ENCODE measurements at regions not wholly inside any gene's neighbourhood (a gene's known extent, or its start where the extent isn't known, plus 50 kb on each side); places are given as distances from the start of the nearest gene placed in this dataset.

- DNase-seq, result no peak
- TF ChIP-seq CTCF (IDR thresholded peaks at IDR 0.05; ENCODE audit: unreplicated experiment), result no peak
- no peaks in the 10 kb centered on the region for H3K36me3 Mint-ChIP-seq (ENCODE audit: insufficient read depth, unreplicated experiment)
- no TSS peak for BruUV-seq (replicated peaks)
- no peak overlapping the region for H3K4me3 Mint-ChIP-seq (ENCODE audit: low read depth, unreplicated experiment)
- CTCF ChIA-PET, result no interaction called here
- no peak overlapping the region for H3K27ac Mint-ChIP-seq (ENCODE audit: unreplicated experiment)
- no peaks in the 10 kb centered on the region for H3K4me1 Mint-ChIP-seq (ENCODE audit: low read depth, unreplicated experiment)
- intact Hi-C loops (cut with micrococcal nuclease; ENCODE audit: unreplicated experiment), result no loop called here
- no peaks in the 10 kb centered on the region for H3K27me3 Mint-ChIP-seq (ENCODE audit: unreplicated experiment)
- H3K9me3 Mint-ChIP-seq (ENCODE audit: low read depth, unreplicated experiment), result peaks cover 9% of the 10 kb centered on the region
Measured at GRCh38 chr6:68144667-68145066, 490.4 kb upstream of the ADGRB3 start.

GRCh38 chr6:68141190-68141589, 493.9 kb upstream of the ADGRB3 start:
- no peaks in the 10 kb centered on the region for H3K36me3 Mint-ChIP-seq (ENCODE audit: insufficient read depth, unreplicated experiment)
- no peak for DNase-seq
- CTCF ChIA-PET, result no interaction called here
- no peak for TF ChIP-seq CTCF (IDR thresholded peaks at IDR 0.05; ENCODE audit: unreplicated experiment)
- BruUV-seq (replicated peaks), result no TSS peak
- H3K27ac Mint-ChIP-seq (ENCODE audit: unreplicated experiment), result no peak overlapping the region
- no peak overlapping the region for H3K4me3 Mint-ChIP-seq (ENCODE audit: low read depth, unreplicated experiment)
- H3K4me1 Mint-ChIP-seq (ENCODE audit: low read depth, unreplicated experiment), result no peaks in the 10 kb centered on the region
- peaks cover 7% of the 10 kb centered on the region for H3K9me3 Mint-ChIP-seq (ENCODE audit: low read depth, unreplicated experiment)
- H3K27me3 Mint-ChIP-seq (ENCODE audit: unreplicated experiment), result no peaks in the 10 kb centered on the region
- intact Hi-C loops (cut with micrococcal nuclease; ENCODE audit: unreplicated experiment), result no loop called here

GRCh38 chr6:68139130-68139529, 496.0 kb upstream of the ADGRB3 start:
- H3K9me3 Mint-ChIP-seq (ENCODE audit: low read depth, unreplicated experiment), result peaks cover 11% of the 10 kb centered on the region
- no peaks in the 10 kb centered on the region for H3K4me1 Mint-ChIP-seq (ENCODE audit: low read depth, unreplicated experiment)
- BruUV-seq (replicated peaks), result no TSS peak
- no peaks in the 10 kb centered on the region for H3K27me3 Mint-ChIP-seq (ENCODE audit: unreplicated experiment)
- H3K4me3 Mint-ChIP-seq (ENCODE audit: low read depth, unreplicated experiment), result no peak overlapping the region
- no peak overlapping the region for H3K27ac Mint-ChIP-seq (ENCODE audit: unreplicated experiment)
- no peak for TF ChIP-seq CTCF (IDR thresholded peaks at IDR 0.05; ENCODE audit: unreplicated experiment)
- intact Hi-C loops (cut with micrococcal nuclease; ENCODE audit: unreplicated experiment), result no loop called here
- no peaks in the 10 kb centered on the region for H3K36me3 Mint-ChIP-seq (ENCODE audit: insufficient read depth, unreplicated experiment)
- CTCF ChIA-PET, result no interaction called here
- no peak for DNase-seq

GRCh38 chr6:68134796-68135195, 500.3 kb upstream of the ADGRB3 start:
- H3K36me3 Mint-ChIP-seq (ENCODE audit: insufficient read depth, unreplicated experiment), result no peaks in the 10 kb centered on the region
- intact Hi-C loops (cut with micrococcal nuclease; ENCODE audit: unreplicated experiment), result no loop called here

More at GRCh38 chr6:68134796-68135195, 500.3 kb upstream of the ADGRB3 start:
- Mint-ChIP-seq H3K4me1 (ENCODE audit: low read depth, unreplicated experiment) (no peaks in the 10 kb centered on the region), H3K27me3 (ENCODE audit: unreplicated experiment) (no peaks in the 10 kb centered on the region), H3K4me3 (ENCODE audit: low read depth, unreplicated experiment) (no peak overlapping the region), H3K9me3 (ENCODE audit: low read depth, unreplicated experiment) (peaks cover 12% of the 10 kb centered on the region), H3K27ac (ENCODE audit: unreplicated experiment) (no peak overlapping the region)
- TF ChIP-seq CTCF (IDR thresholded peaks at IDR 0.05; ENCODE audit: unreplicated experiment), result no peak
- no TSS peak for BruUV-seq (replicated peaks)
- no peak for DNase-seq
- CTCF ChIA-PET, result no interaction called here

Measured in Calu3 (cell line).